A549 (cell line): ENCODE measurements at regions not wholly inside any gene's neighbourhood (a gene's known extent, or its start where the extent isn't known, plus 50 kb on each side); places are given as distances from the start of the nearest gene placed in this dataset.
A peak's percentile ranks its signal among the peaks of the same experiment; 100 is the strongest.

ENCODE experiments used
- ATAC-seq, 2 experiments: fragments of 200-7000 bp in 1 of 2; fragments of >200 bp in 1 of 2; cut with Nextera tagmentation in 1 of 2; cut with Tn5 transposase in 1 of 2; 3 replicates each; pipeline versions ENCODE4 v1.8.0 to v1.9.1; 2018 to 2020; ENCODE audit warnings: mild to moderate bottlenecking in 1 of 2, moderate library complexity in 1 of 2
- CTCF ChIA-PET: fragments of 300-600 bp; sonication (Branson Sonifier 250); formaldehyde crosslinking; extraction: SDS; loops from one replicate; lab custom pipeline; 2021; ENCODE audit warnings: antibody characterized with exemption, inconsistent platforms; lab: Yijun Ruan, JAX
- POLR2A ChIA-PET: fragments of 350-600 bp; formaldehyde crosslinking; extraction: SDS; loops from one replicate; lab custom pipeline; 2021; ENCODE audit warnings: antibody characterized with exemption, inconsistent platforms; lab: Yijun Ruan, JAX
- DNase-seq, 2 experiments: peaks; one replicate each; pipeline versions ENCODE4 v3.0.0 to v3.0.0-alpha.2; 2011 to 2016; ENCODE audit warnings: low read depth in 1 of 2, low spot score in 1 of 2
- FAIRE-seq: peaks from 2 replicates; lab custom pipeline; 2011; peaks lifted over from hg19 to GRCh38; lab: Jason Lieb, UNC
- H3K27ac ChIP-seq, 2 experiments: fragments of >200 bp; sonication (Bioruptor Twin); formaldehyde crosslinking; 3 replicates each; pipeline ENCODE4 v1.5.1; 2016 to 2017
- H3K4me1 ChIP-seq: fragments of >200 bp; sonication (Bioruptor Twin); formaldehyde crosslinking; 3 replicates; pipeline ENCODE4 v1.6.1; 2016
- H3K4me2 ChIP-seq: fragments of >200 bp; sonication (Bioruptor Twin); formaldehyde crosslinking; 3 replicates; pipeline ENCODE4 v1.6.1; 2016
- H3K4me3 ChIP-seq: fragments of >200 bp; sonication (Bioruptor Twin); formaldehyde crosslinking; 3 replicates; pipeline ENCODE4 v1.5.1; 2016
- H3K9me3 ChIP-seq: fragments of >200 bp; sonication (Bioruptor Twin); formaldehyde crosslinking; 3 replicates; pipeline ENCODE4 v1.6.1; 2016
- CBX2 ChIP-seq: fragments of 200-600 bp; sonication (generic); IDR thresholded peaks from 2 replicates; pipeline ENCODE4 v1.6.1; 2016; ENCODE audit warnings: low read depth, mild to moderate bottlenecking, borderline replicate concordance
- EHF ChIP-seq: fragments of 250-450 bp; sonication (Bioruptor Pico); IDR thresholded peaks from 2 replicates; pipeline ENCODE4 v1.5.0; 2020; ENCODE audit warnings: mild to moderate bottlenecking
- FOSB ChIP-seq: fragments of 250-450 bp; sonication (Bioruptor Pico); IDR thresholded peaks from 2 replicates; pipeline ENCODE4 v1.5.0; 2020; ENCODE audit warnings: mild to moderate bottlenecking, moderate library complexity
- FOXS1 ChIP-seq: fragments of 250-450 bp; sonication (Bioruptor Pico); IDR thresholded peaks from 2 replicates; pipeline ENCODE4 v1.5.0; 2020; ENCODE audit warnings: mild to moderate bottlenecking, moderate library complexity
- GATA3 ChIP-seq: IDR thresholded peaks from 2 replicates; pipeline ENCODE4 v1.6.1; 2012; ENCODE audit warnings: borderline replicate concordance
- HOXB5 ChIP-seq: fragments of 250-450 bp; sonication (Bioruptor Pico); IDR thresholded peaks from 2 replicates; pipeline ENCODE4 v1.5.0; 2020; ENCODE audit warnings: mild to moderate bottlenecking, moderate library complexity
- JUNB ChIP-seq: fragments of >200 bp; sonication (Bioruptor Twin); formaldehyde crosslinking; IDR thresholded peaks from 2 replicates; pipeline ENCODE4 v1.6.1; 2016
- MAFK ChIP-seq: fragments of 450-650 bp; IDR thresholded peaks from 2 replicates; pipeline ENCODE4 v1.6.1; 2014; ENCODE audit not compliant: partially characterized antibody
- POLR2A ChIP-seq: IDR thresholded peaks from 2 replicates; pipeline ENCODE4 v1.6.1; 2012; ENCODE audit warnings: mild to moderate bottlenecking, low read length
- POLR2AphosphoS2 ChIP-seq: conservative IDR thresholded peaks from 2 replicates; pipeline ENCODE4 v1.6.1; 2012; ENCODE audit warnings: low read length, improper control_type of control experiment, inconsistent platforms
- SMC3 ChIP-seq: fragments of >200 bp; sonication (Bioruptor Twin); formaldehyde crosslinking; IDR thresholded peaks from 3 replicates; pipeline ENCODE4 v1.6.1; 2018; ENCODE audit warnings: inconsistent platforms
- SREBF2 ChIP-seq: fragments of 450-650 bp; IDR thresholded peaks from 2 replicates; pipeline ENCODE4 v1.6.1; 2014; ENCODE audit warnings: mild to moderate bottlenecking, moderate library complexity
- TFCP2L1 ChIP-seq: fragments of 250-450 bp; sonication (Bioruptor Pico); IDR thresholded peaks from 2 replicates; pipeline ENCODE4 v1.5.0; 2021; ENCODE audit warnings: mild to moderate bottlenecking
- ZFP36 ChIP-seq: fragments of 450-650 bp; IDR thresholded peaks from 2 replicates; pipeline ENCODE4 v1.6.1; 2014; ENCODE audit warnings: borderline replicate concordance; ENCODE audit not compliant: partially characterized antibody
- ZSCAN20 ChIP-seq: fragments of 250-450 bp; sonication (Bioruptor Pico); IDR thresholded peaks from 2 replicates; pipeline ENCODE4 v1.8.0; 2022; ENCODE audit warnings: mild to moderate bottlenecking, moderate library complexity
- WGBS: methylation state at CpG from one replicate; pipeline ENCODE4 v1.1.6; 2017; ENCODE audit errors: missing lambda C conversion rate; 5-methylcytosine and 5-hydroxymethylcytosine counted together
- TF ChIP-seq, protein P1 (sequence below): fragments of >200 bp; sonication (Bioruptor Twin); formaldehyde crosslinking; IDR thresholded peaks from 3 replicates; pipeline ENCODE4 v1.6.1; 2016
- TF ChIP-seq, protein P2 (sequence below): fragments of 450-650 bp; IDR thresholded peaks from 2 replicates; pipeline ENCODE4 v1.6.1; 2014; ENCODE audit warnings: antibody characterized with exemption
- TF ChIP-seq, protein P3 (sequence below): IDR thresholded peaks from 2 replicates; pipeline ENCODE4 v1.6.1; 2012
- TF ChIP-seq, protein P4 (sequence below): fragments of 250-450 bp; sonication (Bioruptor Pico); IDR thresholded peaks from 2 replicates; pipeline ENCODE4 v1.5.0; 2020; ENCODE audit warnings: low read depth, mild to moderate bottlenecking, moderate library complexity
- TF ChIP-seq, protein P5 (sequence below): fragments of 150-350 bp; IDR thresholded peaks from 2 replicates; pipeline ENCODE4 v1.6.1; 2014; ENCODE audit warnings: low read depth, mild to moderate bottlenecking, low read length
- TF ChIP-seq, protein P6 (sequence below): fragments of 250-450 bp; sonication (Bioruptor Pico); IDR thresholded peaks from 2 replicates; pipeline ENCODE4 v1.5.0; 2021; ENCODE audit warnings: mild to moderate bottlenecking, moderate library complexity, borderline replicate concordance

DNA sequence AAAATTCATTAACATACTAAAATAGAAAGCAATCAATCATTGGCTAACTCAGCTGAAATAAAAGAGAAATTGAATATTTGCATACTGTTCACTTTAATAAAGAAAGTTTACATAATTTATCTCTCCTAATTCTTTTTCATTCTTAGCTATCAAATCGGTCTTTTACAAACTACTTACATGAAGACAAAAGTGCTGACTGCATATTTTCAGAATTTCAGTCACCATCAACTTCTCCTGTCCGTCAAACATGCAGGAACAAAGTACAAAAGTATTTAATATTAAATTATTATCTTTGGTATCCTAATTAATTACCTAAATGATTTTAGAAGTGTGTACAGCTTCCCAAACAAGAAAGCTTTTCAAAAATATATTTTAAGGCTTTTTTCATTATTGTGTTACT, 248.4 kb downstream of the CYLC2 start:
- ChIA-PET POLR2A (no interaction called here), CTCF (no interaction called here)
- FAIRE-seq (no peak), ATAC-seq (no peak), DNase-seq (no peak)
- TF ChIP-seq, protein P1, sequence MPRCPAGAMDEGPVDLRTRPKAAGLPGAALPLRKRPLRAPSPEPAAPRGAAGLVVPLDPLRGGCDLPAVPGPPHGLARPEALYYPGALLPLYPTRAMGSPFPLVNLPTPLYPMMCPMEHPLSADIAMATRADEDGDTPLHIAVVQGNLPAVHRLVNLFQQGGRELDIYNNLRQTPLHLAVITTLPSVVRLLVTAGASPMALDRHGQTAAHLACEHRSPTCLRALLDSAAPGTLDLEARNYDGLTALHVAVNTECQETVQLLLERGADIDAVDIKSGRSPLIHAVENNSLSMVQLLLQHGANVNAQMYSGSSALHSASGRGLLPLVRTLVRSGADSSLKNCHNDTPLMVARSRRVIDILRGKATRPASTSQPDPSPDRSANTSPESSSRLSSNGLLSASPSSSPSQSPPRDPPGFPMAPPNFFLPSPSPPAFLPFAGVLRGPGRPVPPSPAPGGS: no peak
- TF ChIP-seq MAFK: peak; percentile 42
- TF ChIP-seq, protein P2, sequence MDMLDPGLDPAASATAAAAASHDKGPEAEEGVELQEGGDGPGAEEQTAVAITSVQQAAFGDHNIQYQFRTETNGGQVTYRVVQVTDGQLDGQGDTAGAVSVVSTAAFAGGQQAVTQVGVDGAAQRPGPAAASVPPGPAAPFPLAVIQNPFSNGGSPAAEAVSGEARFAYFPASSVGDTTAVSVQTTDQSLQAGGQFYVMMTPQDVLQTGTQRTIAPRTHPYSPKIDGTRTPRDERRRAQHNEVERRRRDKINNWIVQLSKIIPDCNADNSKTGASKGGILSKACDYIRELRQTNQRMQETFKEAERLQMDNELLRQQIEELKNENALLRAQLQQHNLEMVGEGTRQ: no peak
- TF ChIP-seq, protein P3, sequence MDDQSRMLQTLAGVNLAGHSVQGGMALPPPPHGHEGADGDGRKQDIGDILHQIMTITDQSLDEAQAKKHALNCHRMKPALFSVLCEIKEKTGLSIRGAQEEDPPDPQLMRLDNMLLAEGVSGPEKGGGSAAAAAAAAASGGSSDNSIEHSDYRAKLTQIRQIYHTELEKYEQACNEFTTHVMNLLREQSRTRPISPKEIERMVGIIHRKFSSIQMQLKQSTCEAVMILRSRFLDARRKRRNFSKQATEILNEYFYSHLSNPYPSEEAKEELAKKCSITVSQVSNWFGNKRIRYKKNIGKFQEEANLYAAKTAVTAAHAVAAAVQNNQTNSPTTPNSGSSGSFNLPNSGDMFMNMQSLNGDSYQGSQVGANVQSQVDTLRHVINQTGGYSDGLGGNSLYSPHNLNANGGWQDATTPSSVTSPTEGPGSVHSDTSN: no peak
- TF ChIP-seq, protein P4, sequence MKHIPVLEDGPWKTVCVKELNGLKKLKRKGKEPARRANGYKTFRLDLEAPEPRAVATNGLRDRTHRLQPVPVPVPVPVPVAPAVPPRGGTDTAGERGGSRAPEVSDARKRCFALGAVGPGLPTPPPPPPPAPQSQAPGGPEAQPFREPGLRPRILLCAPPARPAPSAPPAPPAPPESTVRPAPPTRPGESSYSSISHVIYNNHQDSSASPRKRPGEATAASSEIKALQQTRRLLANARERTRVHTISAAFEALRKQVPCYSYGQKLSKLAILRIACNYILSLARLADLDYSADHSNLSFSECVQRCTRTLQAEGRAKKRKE (CRISPR knock-in tag): no peak
- WGBS: 18% methylated on average over 2 of the region's 2 CpGs
- Histone ChIP-seq H3K4me2 (no peak overlapping the region), H3K4me3 (no peak overlapping the region), H3K4me1 (no peaks in the 10 kb centered on the region), H3K9me3 (no peaks in the 10 kb centered on the region), H3K27ac (no peak overlapping the region)

DNA sequence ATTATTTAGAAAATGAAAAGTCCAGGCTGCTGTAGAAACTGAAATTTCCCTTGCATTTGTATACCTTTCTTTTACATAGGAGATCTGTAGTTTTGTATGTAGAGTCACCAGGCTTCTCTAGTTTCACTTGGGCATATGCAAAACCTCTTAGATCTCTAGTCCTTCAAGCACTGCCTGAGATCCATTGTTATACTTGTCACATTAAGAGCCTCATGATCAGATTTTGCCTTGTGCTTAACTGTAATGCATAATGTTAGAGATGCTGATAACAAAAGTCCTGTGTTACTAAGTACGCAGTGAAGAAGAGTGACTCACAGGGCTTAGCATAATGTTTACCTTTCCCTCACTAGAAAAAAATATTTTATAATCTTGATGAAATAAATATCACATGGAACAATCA, 250.2 kb downstream of the CYLC2 start:
- DNase-seq (peak in 1 of 2 experiments; percentile 1), ATAC-seq (no peak), FAIRE-seq (no peak)
- 3% methylated on average over 1 of the region's 1 CpG for WGBS
- ChIA-PET CTCF (no interaction called here), POLR2A (no interaction called here)
- Histone ChIP-seq H3K4me1 (no peaks in the 10 kb centered on the region), H3K27ac (no peak overlapping the region), H3K4me3 (no peak overlapping the region), H3K4me2 (no peak overlapping the region), H3K9me3 (no peaks in the 10 kb centered on the region)
- TF ChIP-seq ZFP36: no peak
- TF ChIP-seq SREBF2: no peak

DNA sequence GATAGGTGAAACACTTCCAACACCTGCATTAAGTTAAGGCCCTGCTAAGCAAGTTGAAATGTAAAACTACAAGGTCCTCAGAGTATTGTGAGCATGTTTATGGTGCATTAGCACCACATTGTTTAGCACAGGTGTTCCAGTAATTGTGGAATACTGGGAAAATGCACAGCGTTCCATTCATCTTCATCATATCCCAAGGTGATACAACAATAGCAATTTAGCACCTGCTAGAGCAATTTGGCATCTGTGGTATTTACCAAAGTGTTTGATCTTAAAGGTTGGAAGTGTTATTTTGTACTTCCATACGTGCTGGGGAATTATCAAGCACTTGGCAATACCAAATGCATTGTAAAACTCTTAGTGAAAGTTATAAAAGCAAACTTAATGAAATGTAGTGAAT, 266.8 kb downstream of the CYLC2 start:
- Histone ChIP-seq H3K4me3 (no peak overlapping the region), H3K27ac (no peak overlapping the region), H3K9me3 (no peaks in the 10 kb centered on the region), H3K4me2 (no peak overlapping the region), H3K4me1 (no peaks in the 10 kb centered on the region)
- FAIRE-seq (no peak), ATAC-seq (no peak), DNase-seq (no peak)
- TF ChIP-seq POLR2A (no peak), ZFP36 (no peak), MAFK (no peak), GATA3 (no peak), CBX2 (no peak)
- TF ChIP-seq, protein P5, sequence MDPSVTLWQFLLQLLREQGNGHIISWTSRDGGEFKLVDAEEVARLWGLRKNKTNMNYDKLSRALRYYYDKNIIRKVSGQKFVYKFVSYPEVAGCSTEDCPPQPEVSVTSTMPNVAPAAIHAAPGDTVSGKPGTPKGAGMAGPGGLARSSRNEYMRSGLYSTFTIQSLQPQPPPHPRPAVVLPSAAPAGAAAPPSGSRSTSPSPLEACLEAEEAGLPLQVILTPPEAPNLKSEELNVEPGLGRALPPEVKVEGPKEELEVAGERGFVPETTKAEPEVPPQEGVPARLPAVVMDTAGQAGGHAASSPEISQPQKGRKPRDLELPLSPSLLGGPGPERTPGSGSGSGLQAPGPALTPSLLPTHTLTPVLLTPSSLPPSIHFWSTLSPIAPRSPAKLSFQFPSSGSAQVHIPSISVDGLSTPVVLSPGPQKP: no peak
- 4% methylated on average over 2 of the region's 2 CpGs for WGBS
- POLR2A ChIA-PET: no interaction called here
- CTCF ChIA-PET: no interaction called here

DNA sequence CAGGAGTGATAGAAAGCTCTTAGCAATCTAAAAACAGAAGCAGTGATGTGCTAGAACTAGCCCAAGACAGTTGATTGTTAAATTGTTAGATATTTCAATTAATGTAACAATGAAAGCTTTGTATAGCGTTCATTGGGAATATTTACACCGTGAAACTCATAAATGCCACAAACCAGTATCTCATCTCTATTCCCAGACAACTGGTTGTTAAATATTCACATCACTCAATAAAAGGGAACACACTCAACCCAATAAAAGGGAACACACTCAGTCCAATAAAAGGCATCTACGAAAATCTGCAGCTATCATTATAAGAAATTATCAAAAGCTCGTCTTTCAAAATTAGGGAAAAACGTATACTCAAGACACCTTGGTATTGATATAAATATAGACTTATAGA, 270.9 kb downstream of the CYLC2 start:
- Histone ChIP-seq H3K9me3 (no peaks in the 10 kb centered on the region), H3K27ac (no peak overlapping the region), H3K4me1 (no peaks in the 10 kb centered on the region), H3K4me2 (no peak overlapping the region), H3K4me3 (no peak overlapping the region)
- ChIA-PET POLR2A (no interaction called here), CTCF (no interaction called here)
- ATAC-seq (no peak), DNase-seq (no peak), FAIRE-seq (no peak)
- WGBS: 26% methylated on average over 5 of the region's 5 CpGs
- TF ChIP-seq EHF (CRISPR knock-in tag) (no peak), JUNB (no peak), POLR2AphosphoS2 (no peak), SREBF2 (no peak), MAFK (no peak), FOSB (CRISPR knock-in tag) (no peak), HOXB5 (CRISPR knock-in tag) (no peak), ZSCAN20 (no peak), SMC3 (no peak), TFCP2L1 (CRISPR knock-in tag) (no peak), FOXS1 (CRISPR knock-in tag) (no peak)
- TF ChIP-seq, protein P5: no peak
- TF ChIP-seq, protein P3: no peak
- TF ChIP-seq, protein P6, sequence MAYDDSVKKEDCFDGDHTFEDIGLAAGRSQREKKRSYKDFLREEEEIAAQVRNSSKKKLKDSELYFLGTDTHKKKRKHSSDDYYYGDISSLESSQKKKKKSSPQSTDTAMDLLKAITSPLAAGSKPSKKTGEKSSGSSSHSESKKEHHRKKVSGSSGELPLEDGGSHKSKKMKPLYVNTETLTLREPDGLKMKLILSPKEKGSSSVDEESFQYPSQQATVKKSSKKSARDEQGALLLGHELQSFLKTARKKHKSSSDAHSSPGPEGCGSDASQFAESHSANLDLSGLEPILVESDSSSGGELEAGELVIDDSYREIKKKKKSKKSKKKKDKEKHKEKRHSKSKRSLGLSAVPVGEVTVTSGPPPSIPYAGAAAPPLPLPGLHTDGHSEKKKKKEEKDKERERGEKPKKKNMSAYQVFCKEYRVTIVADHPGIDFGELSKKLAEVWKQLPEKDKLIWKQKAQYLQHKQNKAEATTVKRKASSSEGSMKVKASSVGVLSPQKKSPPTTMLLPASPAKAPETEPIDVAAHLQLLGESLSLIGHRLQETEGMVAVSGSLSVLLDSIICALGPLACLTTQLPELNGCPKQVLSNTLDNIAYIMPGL: no peak
